ENCODE measurements at regions not wholly inside any gene's neighbourhood (a gene's known extent, or its start where the extent isn't known, plus 50 kb on each side); places are given as distances from the start of the nearest gene placed in this dataset.
A peak's percentile ranks its signal among the peaks of the same experiment; 100 is the strongest.

GRCh38 chr13:106314417-106314816 lies 221.0 kb downstream of the EFNB2 start:
- DNase-seq (ENCODE audit: low spot score) (no peak), ATAC-seq (ENCODE audit: low FRiP score) (no peak)
- TF ChIP-seq, protein P1, sequence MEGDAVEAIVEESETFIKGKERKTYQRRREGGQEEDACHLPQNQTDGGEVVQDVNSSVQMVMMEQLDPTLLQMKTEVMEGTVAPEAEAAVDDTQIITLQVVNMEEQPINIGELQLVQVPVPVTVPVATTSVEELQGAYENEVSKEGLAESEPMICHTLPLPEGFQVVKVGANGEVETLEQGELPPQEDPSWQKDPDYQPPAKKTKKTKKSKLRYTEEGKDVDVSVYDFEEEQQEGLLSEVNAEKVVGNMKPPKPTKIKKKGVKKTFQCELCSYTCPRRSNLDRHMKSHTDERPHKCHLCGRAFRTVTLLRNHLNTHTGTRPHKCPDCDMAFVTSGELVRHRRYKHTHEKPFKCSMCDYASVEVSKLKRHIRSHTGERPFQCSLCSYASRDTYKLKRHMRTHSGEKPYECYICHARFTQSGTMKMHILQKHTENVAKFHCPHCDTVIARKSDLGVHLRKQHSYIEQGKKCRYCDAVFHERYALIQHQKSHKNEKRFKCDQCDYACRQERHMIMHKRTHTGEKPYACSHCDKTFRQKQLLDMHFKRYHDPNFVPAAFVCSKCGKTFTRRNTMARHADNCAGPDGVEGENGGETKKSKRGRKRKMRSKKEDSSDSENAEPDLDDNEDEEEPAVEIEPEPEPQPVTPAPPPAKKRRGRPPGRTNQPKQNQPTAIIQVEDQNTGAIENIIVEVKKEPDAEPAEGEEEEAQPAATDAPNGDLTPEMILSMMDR (IDR thresholded peaks at IDR 0.05), result no peak

GRCh38 chr13:106311004-106311403 lies 224.5 kb downstream of the EFNB2 start:
- ATAC-seq (ENCODE audit: low FRiP score), result peak; percentile 72
- TF ChIP-seq, protein P1 (IDR thresholded peaks at IDR 0.05), result no peak
- no peak for DNase-seq (ENCODE audit: low spot score)

DNA sequence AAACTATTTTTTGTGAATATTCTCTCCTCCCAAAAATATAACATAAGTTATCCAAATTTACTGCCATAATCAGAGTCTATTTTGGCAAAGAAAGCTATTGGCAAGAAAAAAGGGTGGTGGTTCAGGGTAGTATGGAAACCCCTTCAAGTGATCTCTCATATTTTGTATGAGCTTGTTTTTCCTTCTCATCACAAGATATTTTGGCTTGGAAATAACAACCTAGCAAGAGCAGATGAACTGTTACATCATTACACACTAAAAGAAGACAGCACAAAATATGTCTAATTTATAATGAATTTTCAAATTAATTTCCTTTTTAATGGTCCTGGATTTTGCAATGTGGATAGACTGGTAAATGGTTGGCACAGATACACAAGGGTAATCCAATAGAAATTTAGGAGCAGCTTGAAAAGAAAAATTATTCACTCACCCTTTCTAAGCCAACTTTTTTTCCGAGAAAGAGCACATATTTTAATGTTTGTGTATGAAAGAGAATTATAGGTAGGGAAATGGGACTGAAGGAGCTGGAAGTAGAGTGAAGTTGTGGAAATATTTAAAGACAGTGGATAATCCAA lies 225.1 kb downstream of the EFNB2 start:
- DNase-seq (ENCODE audit: low spot score), result no peak
- ATAC-seq (ENCODE audit: low FRiP score), result peak; percentile 73
- TF ChIP-seq, protein P1 (IDR thresholded peaks at IDR 0.05), result no peak

GRCh38 chr13:106306748-106307277 lies 228.6 kb downstream of the EFNB2 start:
- ATAC-seq (ENCODE audit: low FRiP score), result no peak

DNA sequence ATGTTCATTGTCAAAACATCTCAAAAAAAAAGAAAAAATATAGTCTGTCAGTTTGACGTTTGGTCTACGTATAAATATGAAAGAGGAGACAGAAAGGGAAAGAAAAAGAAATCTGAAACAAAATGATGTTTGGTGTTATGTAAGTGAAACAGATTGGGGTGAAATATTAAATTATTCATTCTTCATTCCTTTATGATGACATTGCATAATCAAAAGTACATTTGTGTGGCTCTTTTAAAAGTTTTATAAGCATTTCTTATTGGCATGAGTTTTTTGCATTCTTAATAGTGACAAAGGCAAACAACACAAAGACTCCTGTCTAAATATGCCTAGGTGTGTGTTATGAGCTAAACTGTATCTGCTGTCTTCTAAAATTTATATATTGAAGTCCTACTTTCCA lies 232.6 kb downstream of the EFNB2 start:
- TF ChIP-seq, protein P1 (IDR thresholded peaks at IDR 0.05), result no peak
- DNase-seq (ENCODE audit: low spot score) (no peak), ATAC-seq (ENCODE audit: low FRiP score) (no peak)

More at GRCh38 chr13:106306748-106307277, 228.6 kb downstream of the EFNB2 start:
- DNase-seq (ENCODE audit: low spot score), result no peak
- TF ChIP-seq, protein P1 (IDR thresholded peaks at IDR 0.05), result no peak

GRCh38 chr13:106302011-106302410 lies 233.5 kb downstream of the EFNB2 start:
- TF ChIP-seq, protein P1 (IDR thresholded peaks at IDR 0.05), result no peak
- DNase-seq (ENCODE audit: low spot score) (no peak), ATAC-seq (ENCODE audit: low FRiP score) (no peak)

- no peak for DNase-seq (ENCODE audit: low spot score)
- ATAC-seq (ENCODE audit: low FRiP score), result no peak
- TF ChIP-seq, protein P1 (IDR thresholded peaks at IDR 0.05), result no peak
Observed at GRCh38 chr13:106299621-106300020, 235.8 kb downstream of the EFNB2 start.

Measured in omental fat pad (tissue), 3 donors.